Activated CD8-positive, alpha-beta memory T cell treated with anti-CD3 and anti-CD28 coated beads for 36 hours (primary cell): ENCODE measurements at regions not wholly inside any gene's neighbourhood (a gene's known extent, or its start where the extent isn't known, plus 50 kb on each side); places are given as distances from the start of the nearest gene placed in this dataset.

Source experiments
- CTCF ChIA-PET: fragments of 350-600 bp; sonication (Branson Sonifier 250); formaldehyde crosslinking; loops from one replicate; lab custom pipeline; 2021; ENCODE audit warnings: antibody characterized with exemption; lab: Charles Lee
- POLR2A ChIA-PET: fragments of 350-600 bp; sonication (Branson Sonifier 250); formaldehyde crosslinking; loops from one replicate; lab custom pipeline; 2021; ENCODE audit warnings: antibody characterized with exemption; lab: Charles Lee

DNA sequence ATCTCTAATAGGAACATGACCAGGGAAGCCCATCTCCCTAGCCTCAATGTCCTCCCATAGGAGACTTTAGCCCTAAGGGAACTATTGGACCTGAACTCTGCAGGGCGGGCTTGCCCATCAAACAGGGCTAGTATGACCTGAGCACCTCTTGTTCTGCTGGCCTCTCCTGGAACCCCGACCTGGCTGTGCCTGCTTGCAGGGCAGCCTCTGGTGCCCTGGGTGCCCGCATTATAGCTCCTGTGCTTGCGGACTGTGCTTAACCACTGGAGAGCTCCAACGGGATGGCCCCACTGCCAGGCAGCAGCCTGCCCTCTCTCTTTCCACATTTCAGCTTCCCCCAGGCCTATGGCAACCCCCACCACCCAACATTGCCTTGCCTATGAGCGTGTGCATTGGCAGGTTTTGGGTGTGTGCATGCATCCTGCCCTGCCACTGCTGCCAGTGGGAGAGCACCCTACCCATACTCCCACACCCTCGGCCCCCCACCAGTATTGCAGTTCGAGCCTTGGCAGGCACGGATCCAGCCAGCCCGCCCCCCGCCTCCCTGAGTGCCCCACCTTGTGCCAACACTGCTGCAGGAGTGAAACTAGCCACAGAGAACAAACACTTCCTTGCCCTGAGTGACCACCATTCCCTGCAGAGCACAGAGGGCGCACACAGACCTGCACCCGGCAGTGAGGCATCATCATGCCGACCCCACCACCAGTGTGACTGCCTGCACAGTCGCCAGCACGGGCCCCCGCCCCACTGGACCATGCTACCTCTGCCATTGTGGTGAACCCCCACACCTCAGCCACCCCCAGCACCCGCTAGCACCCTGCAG, 1123.8 kb upstream of the CDH6 start:
- POLR2A ChIA-PET: no interaction called here
- CTCF ChIA-PET: no interaction called here

GRCh38 chr5:30063503-30063902, 1130.0 kb upstream of the CDH6 start:
- POLR2A ChIA-PET: no interaction called here
- CTCF ChIA-PET: interaction anchor here (0.6 kb wide), 1 partner anchor 1054 kb away, joined by 3 read pairs; no protein-coding TSS in a partner anchor

DNA sequence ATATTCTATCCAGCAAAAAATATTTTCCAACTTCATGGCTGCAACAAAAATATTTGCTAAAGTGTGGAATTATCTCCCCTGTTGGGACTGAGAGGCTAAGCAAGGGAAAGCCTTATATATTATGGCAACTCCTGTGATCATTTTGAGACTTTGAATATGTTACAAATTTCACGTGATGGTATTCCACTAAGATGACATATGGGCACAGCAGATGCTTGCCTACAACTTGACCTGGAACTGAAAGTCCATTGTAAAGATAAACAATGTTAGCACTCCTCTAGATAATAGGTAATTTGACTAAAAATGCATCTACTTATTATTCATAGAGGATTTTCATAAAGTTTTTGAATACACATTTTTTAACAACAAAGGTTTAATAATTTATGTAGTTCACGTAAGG, 1141.5 kb upstream of the CDH6 start:
- ChIA-PET CTCF (no interaction called here), POLR2A (no interaction called here)

- POLR2A ChIA-PET: no interaction called here
Measured at GRCh38 chr5:30050056-30050815, 1143.2 kb upstream of the CDH6 start.

GRCh38 chr5:30042677-30043076, 1150.8 kb upstream of the CDH6 start:
- ChIA-PET CTCF (no interaction called here), POLR2A (no interaction called here)

More at GRCh38 chr5:30050056-30050815, 1143.2 kb upstream of the CDH6 start:
- CTCF ChIA-PET: no interaction called here

DNA sequence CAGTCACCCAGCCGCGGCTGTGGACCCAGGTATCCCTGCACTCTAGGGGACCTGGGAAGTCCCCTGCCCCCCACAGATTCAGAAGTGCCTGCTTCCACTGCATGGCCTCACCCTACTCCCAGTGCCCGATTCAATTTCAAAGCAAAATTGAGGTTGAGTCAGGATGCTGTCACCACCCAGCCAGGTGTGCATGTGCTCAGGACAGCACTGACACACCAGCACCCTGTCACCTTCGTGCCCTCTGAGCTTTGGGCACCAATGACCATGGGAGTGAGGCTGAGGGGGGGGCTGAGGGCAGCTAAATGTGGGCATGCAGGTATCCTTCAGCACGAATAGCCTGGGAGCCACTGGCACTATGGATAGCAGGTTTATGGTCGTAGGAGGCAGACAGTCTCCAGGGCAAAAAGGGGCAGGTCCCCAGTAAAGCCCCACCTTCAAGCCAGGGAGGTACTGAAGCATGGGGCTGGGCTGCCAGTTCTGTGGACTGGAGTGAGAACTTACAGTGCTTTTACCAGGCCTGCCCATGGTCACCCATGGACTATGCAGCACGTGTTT, 1151.6 kb upstream of the CDH6 start:
- ChIA-PET CTCF (no interaction called here), POLR2A (no interaction called here)

DNA sequence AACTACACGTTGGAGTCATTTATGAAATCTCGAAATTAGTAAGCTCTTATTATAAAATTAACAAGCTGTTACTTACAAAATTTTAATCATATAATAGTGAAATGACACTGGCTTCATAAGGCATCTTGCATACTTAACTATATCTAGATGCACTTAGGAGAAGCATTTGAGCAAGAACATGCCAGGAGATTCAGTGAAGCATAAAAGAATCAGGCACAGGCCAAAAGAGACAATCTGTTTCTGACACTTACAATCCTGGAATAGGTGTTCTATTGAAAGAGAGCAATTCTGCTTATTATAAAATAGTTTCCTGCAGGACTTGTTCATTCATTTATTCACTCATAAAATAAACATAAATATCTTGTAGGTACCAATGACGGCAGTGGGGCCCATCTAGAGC, 1152.2 kb upstream of the CDH6 start:
- CTCF ChIA-PET: no interaction called here
- POLR2A ChIA-PET: no interaction called here

DNA sequence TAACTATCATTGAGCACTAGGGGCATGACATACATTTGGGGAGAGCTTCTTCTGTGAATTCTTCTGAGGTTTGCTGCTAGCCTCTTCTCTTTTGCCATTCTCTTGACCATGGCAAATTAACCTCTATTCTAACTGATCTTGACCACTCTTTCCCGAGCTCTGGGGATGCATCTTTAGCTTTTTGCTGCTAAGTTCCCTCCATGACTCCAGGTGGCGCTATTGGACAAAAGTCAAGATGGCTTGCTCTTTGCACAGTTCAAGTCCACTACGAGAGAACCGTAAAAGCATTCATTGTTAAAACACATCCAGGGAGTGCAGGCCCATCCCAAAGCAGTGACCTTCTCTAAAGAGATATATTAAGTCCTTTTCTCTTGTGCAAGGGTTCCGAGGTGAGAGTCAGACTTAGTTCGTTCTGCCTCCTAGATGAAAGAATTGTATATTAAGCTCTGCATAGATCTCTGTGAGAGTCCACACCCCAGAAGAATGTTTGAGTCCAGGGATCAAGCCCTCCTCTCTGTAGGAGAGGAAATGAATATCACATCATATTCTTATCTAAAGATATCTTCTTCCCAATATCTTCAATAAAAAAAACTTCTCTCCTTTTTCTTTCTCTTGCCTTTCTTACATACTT, 1152.9 kb upstream of the CDH6 start:
- ChIA-PET POLR2A (no interaction called here), CTCF (no interaction called here)

DNA sequence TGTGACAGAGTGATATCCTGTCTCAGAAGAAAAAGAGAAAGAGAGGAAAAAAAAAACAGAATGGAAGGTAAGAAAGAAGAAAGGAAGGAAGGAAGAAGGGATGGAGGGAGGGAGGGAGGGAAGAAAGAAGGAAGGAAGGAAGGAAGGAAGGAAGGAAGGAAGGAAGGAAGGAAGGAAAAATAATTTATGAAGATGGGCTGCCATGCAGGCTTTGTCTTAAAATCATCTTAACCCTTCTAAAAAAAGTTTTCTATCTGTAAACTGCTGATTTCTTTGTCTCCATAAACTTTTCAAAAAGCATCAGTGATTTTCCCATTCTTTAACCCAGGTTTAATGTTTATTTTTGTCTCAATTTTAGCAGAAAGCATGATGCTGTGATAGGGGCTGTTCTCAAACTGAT, 1154.1 kb upstream of the CDH6 start:
- CTCF ChIA-PET: no interaction called here
- POLR2A ChIA-PET: no interaction called here

DNA sequence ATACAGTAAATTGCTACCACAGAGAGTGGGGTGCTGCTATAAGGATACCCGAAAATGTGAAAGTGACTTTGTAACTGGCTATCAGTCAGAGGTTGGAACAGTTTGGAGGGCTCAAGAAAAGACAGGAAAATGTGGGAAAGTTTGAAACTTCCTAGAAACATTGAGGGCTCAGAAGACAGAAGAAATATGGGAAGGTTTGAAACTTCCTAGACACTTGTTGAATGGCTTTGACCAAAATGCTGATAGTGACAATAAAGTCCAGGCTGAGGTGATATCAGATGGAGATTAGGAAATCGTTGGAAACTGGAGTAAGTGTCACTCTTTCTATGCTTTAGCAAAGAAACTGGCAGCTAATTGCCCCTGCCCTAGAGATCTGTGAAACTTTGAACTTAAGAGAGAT, 1158.6 kb upstream of the CDH6 start:
- POLR2A ChIA-PET: no interaction called here
- CTCF ChIA-PET: no interaction called here

DNA sequence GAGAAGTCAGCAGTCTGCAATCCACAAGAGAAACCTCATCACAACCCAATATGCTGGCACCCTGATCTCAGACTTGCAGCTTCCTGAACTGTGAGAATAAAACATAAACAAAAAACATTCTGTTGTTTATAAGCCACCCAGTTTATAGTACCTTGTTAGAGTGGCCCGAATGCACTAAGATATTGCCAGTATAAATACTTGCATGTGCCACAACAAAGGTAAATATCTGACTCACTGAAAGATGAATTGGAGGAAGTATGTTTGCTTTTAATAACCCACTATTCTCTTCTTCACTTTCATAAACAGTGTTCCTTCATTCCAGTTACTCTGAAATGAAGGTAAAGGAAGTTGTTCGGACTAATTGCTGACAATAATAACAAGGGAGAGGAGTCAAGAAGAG, 1163.4 kb upstream of the CDH6 start:
- CTCF ChIA-PET: no interaction called here

DNA sequence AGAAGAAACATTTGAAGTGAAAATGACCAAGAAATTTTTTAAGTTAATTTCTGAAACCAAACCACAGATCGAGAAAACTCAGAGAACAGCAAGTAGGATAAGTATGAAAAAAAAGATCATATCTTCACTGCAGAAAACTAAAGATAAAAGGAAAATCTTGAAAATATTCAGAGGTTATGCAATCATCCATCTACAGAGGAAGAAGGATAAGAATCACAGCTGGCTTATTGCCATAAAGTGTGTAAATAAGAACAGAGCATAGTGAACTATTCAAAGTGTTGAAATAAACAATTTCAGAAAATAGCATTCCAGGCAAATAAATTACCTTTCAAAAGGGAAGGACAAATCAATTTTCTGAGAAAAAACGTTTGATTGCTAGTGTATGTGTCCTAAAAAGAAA, 1191.7 kb upstream of the CDH6 start:
- ChIA-PET CTCF (no interaction called here), POLR2A (no interaction called here)

More for the DNA sequence above, 1163.4 kb upstream of the CDH6 start:
- POLR2A ChIA-PET: no interaction called here

GRCh38 chr5:30000231-30000630, 1193.3 kb upstream of the CDH6 start:
- CTCF ChIA-PET: no interaction called here
- POLR2A ChIA-PET: no interaction called here

DNA sequence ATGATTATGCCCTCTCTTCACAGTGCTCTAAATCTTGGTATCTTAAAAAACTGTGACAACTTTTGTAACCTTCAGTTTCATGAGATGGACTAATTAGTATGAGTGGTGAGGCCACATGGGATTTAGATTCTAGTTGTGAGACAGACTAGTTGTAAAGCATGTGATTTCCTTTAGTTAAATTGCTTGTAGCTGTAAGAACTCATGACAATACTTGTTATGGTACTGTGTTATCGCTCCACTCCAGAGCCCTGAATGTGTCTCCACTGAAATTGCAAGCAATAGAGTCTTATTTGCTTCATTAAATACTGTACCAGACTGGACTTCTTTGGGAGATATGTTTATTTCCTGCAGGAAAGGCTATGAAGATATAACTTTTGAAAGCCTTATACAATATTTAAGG, 1198.3 kb upstream of the CDH6 start:
- POLR2A ChIA-PET: no interaction called here
- CTCF ChIA-PET: no interaction called here

DNA sequence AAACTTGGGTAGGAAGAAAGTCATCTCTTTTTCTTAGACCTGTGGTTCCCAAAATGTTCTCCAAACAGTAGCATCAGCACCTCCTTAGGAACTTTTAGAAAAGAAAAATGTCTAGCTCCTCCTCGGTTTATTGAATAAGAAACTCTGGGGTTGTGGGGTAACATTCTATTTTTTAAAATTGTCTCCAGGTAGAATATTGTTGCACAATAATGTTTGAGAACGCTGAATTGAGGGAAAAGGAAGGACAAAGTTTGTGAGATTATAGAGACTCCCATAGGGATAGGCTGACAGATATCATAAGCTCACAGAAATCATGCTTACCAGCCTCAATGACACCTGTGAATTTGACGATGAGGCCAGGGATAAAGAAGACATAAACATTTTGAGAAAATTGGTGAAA, 1199.0 kb upstream of the CDH6 start:
- ChIA-PET POLR2A (no interaction called here), CTCF (no interaction called here)

GRCh38 chr5:29993286-29993685, 1200.2 kb upstream of the CDH6 start:
- CTCF ChIA-PET: no interaction called here
- POLR2A ChIA-PET: no interaction called here

DNA sequence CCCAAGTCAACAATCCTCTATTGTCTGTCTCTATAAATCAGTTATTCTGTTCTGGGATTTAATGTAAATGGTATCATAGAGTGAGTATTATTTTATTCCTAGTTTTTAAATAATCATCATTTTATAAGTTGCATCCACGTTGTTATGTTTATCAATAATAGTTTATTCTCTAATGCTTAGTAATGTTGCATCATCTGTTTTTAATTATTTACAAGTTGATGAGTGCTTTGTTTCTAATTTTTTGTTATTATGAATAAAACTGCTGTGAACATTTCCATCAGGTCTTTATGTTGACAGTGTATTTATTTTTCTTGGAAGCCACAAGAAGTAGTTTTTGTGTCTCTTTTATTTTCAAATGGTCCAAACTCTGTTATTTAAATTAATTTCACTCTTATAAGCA, 1201.2 kb upstream of the CDH6 start:
- ChIA-PET CTCF (no interaction called here), POLR2A (no interaction called here)

DNA sequence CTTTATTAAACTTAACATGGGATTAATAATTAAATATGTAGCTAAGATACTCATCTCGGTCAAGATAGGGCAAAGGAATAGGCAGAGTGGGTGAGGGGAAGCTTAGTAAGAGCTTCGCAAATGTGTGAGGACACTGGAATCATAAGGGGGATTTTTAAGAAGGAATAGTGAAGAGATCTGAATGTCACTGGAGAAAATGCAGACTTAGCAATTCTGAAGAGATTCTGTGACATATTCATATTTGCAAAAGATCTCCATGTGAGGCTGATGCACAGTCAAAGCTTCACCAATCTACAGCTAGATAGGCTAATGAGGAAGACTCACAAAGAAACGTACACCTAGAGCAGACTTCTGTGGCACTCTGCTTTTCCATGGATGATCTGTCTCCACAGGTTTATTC, 1202.8 kb upstream of the CDH6 start:
- ChIA-PET POLR2A (no interaction called here), CTCF (no interaction called here)

GRCh38 chr5:29984156-29984540, 1209.3 kb upstream of the CDH6 start:
- POLR2A ChIA-PET: no interaction called here

GRCh38 chr5:29983528-29984155, 1209.8 kb upstream of the CDH6 start:
- ChIA-PET CTCF (no interaction called here), POLR2A (no interaction called here)

More at GRCh38 chr5:29984156-29984540, 1209.3 kb upstream of the CDH6 start:
- CTCF ChIA-PET: no interaction called here
